AG04450 (cell line): ENCODE measurements at regions not wholly inside any gene's neighbourhood (a gene's known extent, or its start where the extent isn't known, plus 50 kb on each side); places are given as distances from the start of the nearest gene placed in this dataset.

Experiments used
- CTCF ChIA-PET: fragments of 300-600, 350-600 bp; formaldehyde crosslinking; extraction: SDS; loops from one replicate; lab custom pipeline; 2022; ENCODE audit warnings: antibody characterized with exemption, inconsistent platforms; lab: Charles Lee
- POLR2A ChIA-PET: fragments of 350-600 bp; formaldehyde crosslinking; extraction: SDS; loops from one replicate; lab custom pipeline; 2021; ENCODE audit warnings: antibody characterized with exemption, inconsistent platforms; lab: Yijun Ruan, JAX
- DNase-seq: peaks from one replicate; pipeline ENCODE4 v3.0.0-alpha.2; 2011; ENCODE audit warnings: low read depth, low spot score
- H3K27ac ChIP-seq: one replicate; pipeline ENCODE4 v1.5.1; 2012; ENCODE audit warnings: low read depth, low read length, control low read depth
- H3K27me3 ChIP-seq: one replicate; pipeline ENCODE4 v1.6.0; 2012; ENCODE audit warnings: low read length; ENCODE audit not compliant: control insufficient read depth, insufficient read depth
- H3K4me3 ChIP-seq: 2 replicates; pipeline ENCODE4 v1.5.1; 2011; ENCODE audit warnings: mild to moderate bottlenecking, low read depth, low read length, control low read depth
- H3K9me3 ChIP-seq: 2 replicates; pipeline ENCODE4 v1.5.1; 2012; ENCODE audit warnings: low read length; ENCODE audit not compliant: control insufficient read depth, insufficient read depth
- TF ChIP-seq, protein P1 (sequence below): IDR thresholded peaks from 2 replicates; pipeline ENCODE4 v1.5.1; 2011; ENCODE audit warnings: low read depth, low read length, control low read depth, inconsistent platforms

DNA sequence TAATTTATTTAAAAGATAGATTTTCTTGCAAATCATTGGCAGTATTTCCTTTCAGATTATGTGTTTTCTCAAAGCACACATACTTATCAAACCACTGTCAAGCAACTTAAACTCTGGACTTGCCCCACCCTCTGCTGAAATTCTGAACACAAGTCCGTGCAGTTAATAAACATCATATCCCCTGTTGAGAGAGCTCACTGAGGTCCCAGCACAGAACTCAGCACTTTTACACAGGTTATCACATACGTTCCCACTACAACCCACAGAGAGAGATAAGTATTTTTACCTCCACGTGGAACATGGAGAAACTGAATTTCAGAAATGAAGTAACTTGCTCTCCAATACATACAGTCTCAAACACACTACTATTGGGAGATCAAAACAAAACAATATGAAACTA, 267.6 kb upstream of the IGF1R start:
- TF ChIP-seq, protein P1, sequence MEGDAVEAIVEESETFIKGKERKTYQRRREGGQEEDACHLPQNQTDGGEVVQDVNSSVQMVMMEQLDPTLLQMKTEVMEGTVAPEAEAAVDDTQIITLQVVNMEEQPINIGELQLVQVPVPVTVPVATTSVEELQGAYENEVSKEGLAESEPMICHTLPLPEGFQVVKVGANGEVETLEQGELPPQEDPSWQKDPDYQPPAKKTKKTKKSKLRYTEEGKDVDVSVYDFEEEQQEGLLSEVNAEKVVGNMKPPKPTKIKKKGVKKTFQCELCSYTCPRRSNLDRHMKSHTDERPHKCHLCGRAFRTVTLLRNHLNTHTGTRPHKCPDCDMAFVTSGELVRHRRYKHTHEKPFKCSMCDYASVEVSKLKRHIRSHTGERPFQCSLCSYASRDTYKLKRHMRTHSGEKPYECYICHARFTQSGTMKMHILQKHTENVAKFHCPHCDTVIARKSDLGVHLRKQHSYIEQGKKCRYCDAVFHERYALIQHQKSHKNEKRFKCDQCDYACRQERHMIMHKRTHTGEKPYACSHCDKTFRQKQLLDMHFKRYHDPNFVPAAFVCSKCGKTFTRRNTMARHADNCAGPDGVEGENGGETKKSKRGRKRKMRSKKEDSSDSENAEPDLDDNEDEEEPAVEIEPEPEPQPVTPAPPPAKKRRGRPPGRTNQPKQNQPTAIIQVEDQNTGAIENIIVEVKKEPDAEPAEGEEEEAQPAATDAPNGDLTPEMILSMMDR, result no peak
- H3K27ac ChIP-seq, result no peak overlapping the region
- ChIA-PET CTCF (no interaction called here), POLR2A (no interaction called here)
- no peak overlapping the region for H3K4me3 ChIP-seq
- no peaks in the 10 kb centered on the region for H3K27me3 ChIP-seq
- DNase-seq, result no peak
- H3K9me3 ChIP-seq, result no peaks in the 10 kb centered on the region; the same call in 1 of the 2 replicates

DNA sequence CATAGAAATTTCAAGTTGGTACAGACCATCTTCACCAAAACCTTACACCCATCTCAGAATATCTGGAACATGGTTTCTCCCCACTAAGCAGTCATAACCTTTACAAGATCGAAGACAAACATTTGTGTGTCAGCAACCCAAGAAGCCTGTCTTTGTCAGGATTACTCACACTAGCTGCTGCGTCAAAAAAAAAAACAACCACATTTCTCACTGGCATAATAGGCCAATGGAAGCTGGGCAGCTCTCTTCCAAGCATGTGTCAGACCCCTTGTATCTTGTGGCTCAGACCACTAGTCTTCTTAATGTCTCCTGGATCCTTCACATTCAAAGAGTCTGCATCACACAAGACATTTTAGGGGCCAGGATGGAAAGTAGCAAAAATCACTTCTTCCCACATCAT, 266.9 kb upstream of the IGF1R start:
- TF ChIP-seq, protein P1, result no peak
- CTCF ChIA-PET, result no interaction called here

DNA sequence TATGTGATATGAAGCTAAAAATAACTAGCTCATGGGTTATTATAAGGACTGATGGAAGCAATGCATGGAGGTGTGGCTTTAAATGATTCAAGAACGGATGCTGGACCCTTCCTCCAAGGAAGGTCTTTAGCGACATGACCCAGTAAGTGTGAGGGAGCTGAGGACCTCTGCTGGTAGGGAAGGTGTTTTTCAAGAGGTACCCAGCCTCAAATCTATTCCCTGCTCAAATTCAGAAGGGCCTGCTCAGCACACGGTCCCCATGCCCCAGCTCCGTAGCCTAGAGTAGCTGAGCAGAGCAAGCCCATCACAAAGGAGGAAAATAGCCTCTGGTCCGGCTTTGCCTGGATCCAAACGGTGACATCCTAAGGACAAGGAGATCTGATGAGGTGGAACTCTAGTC, 266.2 kb upstream of the IGF1R start:
- ChIA-PET POLR2A (no interaction called here), CTCF (no interaction called here)

More for the DNA sequence above, 266.9 kb upstream of the IGF1R start:
- no peaks in the 10 kb centered on the region for H3K27me3 ChIP-seq
- POLR2A ChIA-PET, result no interaction called here
- DNase-seq, result no peak
- H3K27ac ChIP-seq, result no peak overlapping the region
- H3K4me3 ChIP-seq, result no peak overlapping the region
- peaks cover 2% of the 10 kb centered on the region; the same call in 1 of the 2 replicates for H3K9me3 ChIP-seq

GRCh38 chr15:98383571-98383970, 264.8 kb upstream of the IGF1R start:
- TF ChIP-seq, protein P1, result no peak
- no peak for DNase-seq
- peaks cover 4% of the 10 kb centered on the region; the same call in 1 of the 2 replicates for H3K9me3 ChIP-seq
- no peaks in the 10 kb centered on the region for H3K27me3 ChIP-seq
- H3K4me3 ChIP-seq, result no peak overlapping the region
- ChIA-PET POLR2A (no interaction called here), CTCF (no interaction called here)
- no peak overlapping the region for H3K27ac ChIP-seq

More for the DNA sequence above, 266.2 kb upstream of the IGF1R start:
- Histone ChIP-seq H3K27me3 (no peaks in the 10 kb centered on the region), H3K9me3 (peaks cover 4% of the 10 kb centered on the region; the same call in 1 of the 2 replicates), H3K4me3 (no peak overlapping the region), H3K27ac (no peak overlapping the region)
- TF ChIP-seq, protein P1, result no peak
- DNase-seq, result no peak

DNA sequence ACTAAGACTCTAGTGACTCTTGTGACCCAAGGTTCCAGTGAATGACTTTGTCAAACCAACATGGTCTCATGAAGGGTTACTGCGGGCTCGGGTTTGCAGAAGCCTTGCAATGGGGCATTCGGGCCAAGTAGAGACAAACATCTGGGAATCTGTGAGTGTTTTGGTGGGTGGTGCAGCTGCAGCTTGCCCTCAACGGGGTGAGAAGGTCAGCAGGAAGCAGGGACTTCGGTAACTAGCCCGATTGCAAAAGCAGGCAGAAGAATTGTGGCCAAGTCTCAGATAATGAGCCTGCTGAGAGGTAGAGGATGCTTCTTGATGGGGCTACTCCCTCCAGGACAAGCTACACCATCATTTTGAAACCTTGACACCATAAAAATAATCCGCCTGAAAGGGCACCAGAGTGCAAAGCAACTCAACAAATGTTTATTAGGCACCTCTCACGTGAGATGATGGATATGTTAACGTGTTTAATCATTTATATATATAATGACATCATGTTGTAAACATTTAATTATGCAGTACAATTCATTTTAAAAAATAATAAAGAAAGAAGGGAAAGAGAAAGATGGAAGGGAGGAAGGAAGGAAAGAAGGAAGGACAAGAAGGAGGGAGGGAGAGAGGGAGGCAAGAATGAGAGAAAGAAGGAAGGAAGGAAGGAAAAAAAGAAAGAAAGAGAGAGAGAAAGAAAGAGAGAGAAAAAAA, 263.9 kb upstream of the IGF1R start:
- Histone ChIP-seq H3K27ac (no peak overlapping the region), H3K9me3 (peaks cover 4% of the 10 kb centered on the region; the same call in 1 of the 2 replicates), H3K27me3 (no peaks in the 10 kb centered on the region), H3K4me3 (no peak overlapping the region)
- ChIA-PET POLR2A (no interaction called here), CTCF (interaction anchor here (1.4 kb wide), 1 partner anchor 38 kb away, joined by 3 read pairs; no protein-coding TSS in a partner anchor)
- DNase-seq, result no peak
- TF ChIP-seq, protein P1, result no peak
